PC-3 (cell line): ENCODE measurements at regions not wholly inside any gene's neighbourhood (a gene's known extent, or its start where the extent isn't known, plus 50 kb on each side); places are given as distances from the start of the nearest gene placed in this dataset.

ENCODE experiments used
- CTCF ChIP-seq: fragments of 300-600 bp; sonication (generic); conservative IDR thresholded peaks from 2 replicates; pipeline ENCODE4 v1.5.1; 2017; ENCODE audit warnings: antibody characterized with exemption, low read depth, mild to moderate bottlenecking, low read length
- EZH2 ChIP-seq: fragments of 300-600 bp; sonication (generic); IDR thresholded peaks from one replicate; pipeline ENCODE4 v1.6.1; 2017; ENCODE audit warnings: antibody characterized with exemption, mild to moderate bottlenecking, low read length; ENCODE audit not compliant: unreplicated experiment
- EZH2phosphoT487 ChIP-seq: fragments of 300-600 bp; sonication (generic); IDR thresholded peaks from 2 replicates; pipeline ENCODE4 v1.6.1; 2018; ENCODE audit warnings: mild to moderate bottlenecking, antibody characterized with exemption, low read length, borderline replicate concordance

- TF ChIP-seq EZH2 = no peak
- no peak for TF ChIP-seq CTCF
- no peak for TF ChIP-seq EZH2phosphoT487
These were observed 252.7 kb downstream of the CENPC start for GRCh38 chr4:67292636-67293035.
